NB4 (cell line): ENCODE measurements at regions not wholly inside any gene's neighbourhood (a gene's known extent, or its start where the extent isn't known, plus 50 kb on each side); places are given as distances from the start of the nearest gene placed in this dataset.

Source experiments
- CTCF ChIP-seq: IDR thresholded peaks from one replicate; pipeline ENCODE4 v1.5.1; 2012; ENCODE audit warnings: low read depth, low read length
- MAX ChIP-seq: IDR thresholded peaks from 2 replicates; pipeline ENCODE4 v1.6.1; 2011; ENCODE audit warnings: low read depth, low read length
- MYC ChIP-seq: IDR thresholded peaks from 2 replicates; pipeline ENCODE4 v1.6.1; 2011; ENCODE audit warnings: low read depth, low read length
- POLR2A ChIP-seq: IDR thresholded peaks from 2 replicates; pipeline ENCODE4 v1.6.1; 2011; ENCODE audit warnings: mild to moderate bottlenecking; ENCODE audit not compliant: insufficient read length; ENCODE audit errors: extremely low read depth

GRCh38 chr3:164190566-164190965 lies 887.7 kb downstream of the SI start:
- TF ChIP-seq CTCF (no peak), POLR2A (no peak), MYC (no peak), MAX (no peak)
